ENCODE measurements at regions not wholly inside any gene's neighbourhood (a gene's known extent, or its start where the extent isn't known, plus 50 kb on each side); places are given as distances from the start of the nearest gene placed in this dataset.

- no peaks in the 10 kb centered on the region for H3K36me3 ChIP-seq (ENCODE audit: low read depth)
- no peaks in the 10 kb centered on the region for H3K4me1 ChIP-seq (ENCODE audit: insufficient read depth, poor library complexity, severe bottlenecking)
- no peak overlapping the region for H3K27ac ChIP-seq (ENCODE audit: poor library complexity, severe bottlenecking)
- no peak for ATAC-seq (ENCODE audit: low read depth)
- TF ChIP-seq CTCF (IDR thresholded peaks at IDR 0.05; ENCODE audit: poor library complexity, severe bottlenecking) = no peak
- H3K4me3 ChIP-seq (ENCODE audit: severe bottlenecking) = no peak overlapping the region
- no peaks in the 10 kb centered on the region for H3K27me3 ChIP-seq (ENCODE audit: insufficient read depth, poor library complexity, severe bottlenecking)
- H3K9me3 ChIP-seq (ENCODE audit: severe bottlenecking) = no peaks in the 10 kb centered on the region
- DNase-seq (ENCODE audit: low spot score) = no peak
Observed at GRCh38 chr13:105307776-105308175, 1227.7 kb downstream of the EFNB2 start.

GRCh38 chr13:105297839-105298238, 1237.6 kb downstream of the EFNB2 start:
- H3K4me3 ChIP-seq (ENCODE audit: severe bottlenecking) = no peak overlapping the region
- no peak overlapping the region for H3K27ac ChIP-seq (ENCODE audit: poor library complexity, severe bottlenecking)
- ATAC-seq (ENCODE audit: low read depth) = no peak
- DNase-seq (ENCODE audit: low spot score) = no peak
- H3K36me3 ChIP-seq (ENCODE audit: low read depth) = no peaks in the 10 kb centered on the region
- H3K27me3 ChIP-seq (ENCODE audit: insufficient read depth, poor library complexity, severe bottlenecking) = no peaks in the 10 kb centered on the region
- no peaks in the 10 kb centered on the region for H3K9me3 ChIP-seq (ENCODE audit: severe bottlenecking)
- H3K4me1 ChIP-seq (ENCODE audit: insufficient read depth, poor library complexity, severe bottlenecking) = no peaks in the 10 kb centered on the region
- no peak for TF ChIP-seq CTCF (IDR thresholded peaks at IDR 0.05; ENCODE audit: poor library complexity, severe bottlenecking)

- no peak overlapping the region for H3K4me3 ChIP-seq (ENCODE audit: severe bottlenecking)
- no peaks in the 10 kb centered on the region for H3K4me1 ChIP-seq (ENCODE audit: insufficient read depth, poor library complexity, severe bottlenecking)
- H3K36me3 ChIP-seq (ENCODE audit: low read depth) = no peaks in the 10 kb centered on the region
- H3K27ac ChIP-seq (ENCODE audit: poor library complexity, severe bottlenecking) = no peak overlapping the region
- DNase-seq (ENCODE audit: low spot score) (no peak), ATAC-seq (ENCODE audit: low read depth) (no peak)
- H3K27me3 ChIP-seq (ENCODE audit: insufficient read depth, poor library complexity, severe bottlenecking) = no peaks in the 10 kb centered on the region
- no peaks in the 10 kb centered on the region for H3K9me3 ChIP-seq (ENCODE audit: severe bottlenecking)
- TF ChIP-seq CTCF (IDR thresholded peaks at IDR 0.05; ENCODE audit: poor library complexity, severe bottlenecking) = no peak
Observed at GRCh38 chr13:105291987-105292386, 1243.5 kb downstream of the EFNB2 start.

GRCh38 chr13:105290596-105290995, 1244.9 kb downstream of the EFNB2 start:
- Histone ChIP-seq H3K4me3 (ENCODE audit: severe bottlenecking) (no peak overlapping the region), H3K9me3 (ENCODE audit: severe bottlenecking) (no peaks in the 10 kb centered on the region), H3K27me3 (ENCODE audit: insufficient read depth, poor library complexity, severe bottlenecking) (no peaks in the 10 kb centered on the region), H3K4me1 (ENCODE audit: insufficient read depth, poor library complexity, severe bottlenecking) (no peaks in the 10 kb centered on the region), H3K36me3 (ENCODE audit: low read depth) (no peaks in the 10 kb centered on the region), H3K27ac (ENCODE audit: poor library complexity, severe bottlenecking) (no peak overlapping the region)
- DNase-seq (ENCODE audit: low spot score) (no peak), ATAC-seq (ENCODE audit: low read depth) (no peak)
- TF ChIP-seq CTCF (IDR thresholded peaks at IDR 0.05; ENCODE audit: poor library complexity, severe bottlenecking) = no peak

- Histone ChIP-seq H3K36me3 (ENCODE audit: low read depth) (no peaks in the 10 kb centered on the region), H3K9me3 (ENCODE audit: severe bottlenecking) (no peaks in the 10 kb centered on the region), H3K27ac (ENCODE audit: poor library complexity, severe bottlenecking) (no peak overlapping the region), H3K4me3 (ENCODE audit: severe bottlenecking) (no peak overlapping the region), H3K4me1 (ENCODE audit: insufficient read depth, poor library complexity, severe bottlenecking) (no peaks in the 10 kb centered on the region), H3K27me3 (ENCODE audit: insufficient read depth, poor library complexity, severe bottlenecking) (no peaks in the 10 kb centered on the region)
- TF ChIP-seq CTCF (IDR thresholded peaks at IDR 0.05; ENCODE audit: poor library complexity, severe bottlenecking) = no peak
- no peak for ATAC-seq (ENCODE audit: low read depth)
- no peak for DNase-seq (ENCODE audit: low spot score)
Observed at GRCh38 chr13:105285526-105285925, 1249.9 kb downstream of the EFNB2 start.

All from RWPE2 (cell line).